ENCODE measurements at regions not wholly inside any gene's neighbourhood (a gene's known extent, or its start where the extent isn't known, plus 50 kb on each side); places are given as distances from the start of the nearest gene placed in this dataset.

DNA sequence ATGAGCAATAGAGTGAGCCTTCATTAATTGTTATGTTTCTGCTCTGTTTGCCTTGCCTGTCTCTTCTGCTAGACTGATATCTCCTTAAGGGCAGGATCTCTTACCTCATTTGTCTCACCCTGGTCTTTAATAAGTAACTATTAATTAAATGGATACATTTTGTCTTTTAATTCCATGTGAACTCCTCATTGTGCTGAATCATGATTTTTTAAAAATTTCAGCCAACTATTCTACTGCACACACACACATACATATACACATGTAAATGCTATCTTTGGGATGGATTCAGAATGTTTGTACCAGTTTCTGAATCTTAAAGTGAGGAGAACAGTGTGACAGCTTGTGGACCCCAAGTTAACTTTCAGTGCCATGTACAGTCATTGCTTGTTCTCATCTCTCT lies 731.1 kb upstream of the MAP3K7 start:
- H3K9me3 ChIP-seq (ENCODE audit: insufficient read depth, low read depth, low read length): no peaks in the 10 kb centered on the region
- no peak overlapping the region for H3K4me3 ChIP-seq (ENCODE audit: low read length)
- no peak overlapping the region for H3K27ac ChIP-seq (ENCODE audit: low read length)
- peaks cover 15% of the 10 kb centered on the region; the same call in 1 of the 2 replicates for H3K4me1 ChIP-seq (ENCODE audit: insufficient read depth, low read length)
- no peak overlapping the region for H3K9ac ChIP-seq (ENCODE audit: low read depth, low read length)
- no peaks in the 10 kb centered on the region for H3K36me3 ChIP-seq (ENCODE audit: insufficient read depth, low read depth, low read length)
- no peaks in the 10 kb centered on the region for H3K27me3 ChIP-seq (ENCODE audit: insufficient read depth, low read length)

- H3K27me3 ChIP-seq (ENCODE audit: insufficient read depth, low read length): no peaks in the 10 kb centered on the region
- no peak overlapping the region for H3K27ac ChIP-seq (ENCODE audit: low read length)
- H3K9ac ChIP-seq (ENCODE audit: low read depth, low read length): no peak overlapping the region
- no peak overlapping the region for H3K4me3 ChIP-seq (ENCODE audit: low read length)
- H3K4me1 ChIP-seq (ENCODE audit: insufficient read depth, low read length): peaks cover 15% of the 10 kb centered on the region; the same call in 1 of the 2 replicates
- no peaks in the 10 kb centered on the region for H3K36me3 ChIP-seq (ENCODE audit: insufficient read depth, low read depth, low read length)
- no peaks in the 10 kb centered on the region for H3K9me3 ChIP-seq (ENCODE audit: insufficient read depth, low read depth, low read length)
These were observed 730.5 kb upstream of the MAP3K7 start for GRCh38 chr6:91317247-91317835.

GRCh38 chr6:91310178-91310577 lies 723.3 kb upstream of the MAP3K7 start:
- Histone ChIP-seq H3K4me3 (ENCODE audit: low read length) (no peak overlapping the region), H3K4me1 (ENCODE audit: insufficient read depth, low read length) (no peaks in the 10 kb centered on the region), H3K36me3 (ENCODE audit: insufficient read depth, low read depth, low read length) (no peaks in the 10 kb centered on the region), H3K9me3 (ENCODE audit: insufficient read depth, low read depth, low read length) (no peaks in the 10 kb centered on the region), H3K27ac (ENCODE audit: low read length) (no peak overlapping the region), H3K27me3 (ENCODE audit: insufficient read depth, low read length) (no peaks in the 10 kb centered on the region; the same call in 1 of the 2 replicates), H3K9ac (ENCODE audit: low read depth, low read length) (no peak overlapping the region)

DNA sequence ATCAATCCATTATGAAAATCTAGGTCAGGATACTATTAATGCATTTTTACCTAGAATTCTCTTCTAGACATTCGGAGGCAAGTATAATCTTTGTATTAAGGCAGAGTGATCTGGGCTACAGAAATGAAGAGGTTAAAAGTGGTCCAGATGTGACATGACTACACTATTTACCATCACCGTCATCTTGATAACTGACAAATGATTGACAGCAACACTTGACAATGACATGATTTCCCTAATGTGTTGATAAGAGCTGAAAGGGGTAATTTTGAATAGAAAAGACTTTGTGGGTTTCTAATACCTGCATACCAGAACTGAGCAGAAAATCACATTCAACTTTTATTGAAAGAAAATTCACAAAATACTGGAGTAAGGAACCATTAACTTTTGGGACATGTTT lies 718.9 kb upstream of the MAP3K7 start:
- H3K27me3 ChIP-seq (ENCODE audit: insufficient read depth, low read length): peaks cover 26% of the 10 kb centered on the region
- no peaks in the 10 kb centered on the region for H3K4me1 ChIP-seq (ENCODE audit: insufficient read depth, low read length)
- H3K9ac ChIP-seq (ENCODE audit: low read depth, low read length): no peak overlapping the region
- no peak overlapping the region for H3K27ac ChIP-seq (ENCODE audit: low read length)
- H3K36me3 ChIP-seq (ENCODE audit: insufficient read depth, low read depth, low read length): no peaks in the 10 kb centered on the region
- H3K4me3 ChIP-seq (ENCODE audit: low read length): no peak overlapping the region
- H3K9me3 ChIP-seq (ENCODE audit: insufficient read depth, low read depth, low read length): no peaks in the 10 kb centered on the region

- peaks cover 38% of the 10 kb centered on the region for H3K27me3 ChIP-seq (ENCODE audit: insufficient read depth, low read length)
- no peak overlapping the region for H3K27ac ChIP-seq (ENCODE audit: low read length)
- H3K4me3 ChIP-seq (ENCODE audit: low read length): no peak overlapping the region
- no peaks in the 10 kb centered on the region for H3K9me3 ChIP-seq (ENCODE audit: insufficient read depth, low read depth, low read length)
- H3K36me3 ChIP-seq (ENCODE audit: insufficient read depth, low read depth, low read length): no peaks in the 10 kb centered on the region
- H3K4me1 ChIP-seq (ENCODE audit: insufficient read depth, low read length): peaks cover 4% of the 10 kb centered on the region; the same call in 1 of the 2 replicates
- H3K9ac ChIP-seq (ENCODE audit: low read depth, low read length): no peak overlapping the region
These were observed 717.6 kb upstream of the MAP3K7 start for GRCh38 chr6:91304521-91304920.

GRCh38 chr6:91303326-91303725 lies 716.5 kb upstream of the MAP3K7 start:
- Histone ChIP-seq H3K4me3 (ENCODE audit: low read length) (no peak overlapping the region), H3K9ac (ENCODE audit: low read depth, low read length) (no peak overlapping the region), H3K27ac (ENCODE audit: low read length) (no peak overlapping the region), H3K4me1 (ENCODE audit: insufficient read depth, low read length) (peaks cover 11% of the 10 kb centered on the region), H3K36me3 (ENCODE audit: insufficient read depth, low read depth, low read length) (no peaks in the 10 kb centered on the region), H3K27me3 (ENCODE audit: insufficient read depth, low read length) (peaks cover 50% of the 10 kb centered on the region), H3K9me3 (ENCODE audit: insufficient read depth, low read depth, low read length) (no peaks in the 10 kb centered on the region)

DNA sequence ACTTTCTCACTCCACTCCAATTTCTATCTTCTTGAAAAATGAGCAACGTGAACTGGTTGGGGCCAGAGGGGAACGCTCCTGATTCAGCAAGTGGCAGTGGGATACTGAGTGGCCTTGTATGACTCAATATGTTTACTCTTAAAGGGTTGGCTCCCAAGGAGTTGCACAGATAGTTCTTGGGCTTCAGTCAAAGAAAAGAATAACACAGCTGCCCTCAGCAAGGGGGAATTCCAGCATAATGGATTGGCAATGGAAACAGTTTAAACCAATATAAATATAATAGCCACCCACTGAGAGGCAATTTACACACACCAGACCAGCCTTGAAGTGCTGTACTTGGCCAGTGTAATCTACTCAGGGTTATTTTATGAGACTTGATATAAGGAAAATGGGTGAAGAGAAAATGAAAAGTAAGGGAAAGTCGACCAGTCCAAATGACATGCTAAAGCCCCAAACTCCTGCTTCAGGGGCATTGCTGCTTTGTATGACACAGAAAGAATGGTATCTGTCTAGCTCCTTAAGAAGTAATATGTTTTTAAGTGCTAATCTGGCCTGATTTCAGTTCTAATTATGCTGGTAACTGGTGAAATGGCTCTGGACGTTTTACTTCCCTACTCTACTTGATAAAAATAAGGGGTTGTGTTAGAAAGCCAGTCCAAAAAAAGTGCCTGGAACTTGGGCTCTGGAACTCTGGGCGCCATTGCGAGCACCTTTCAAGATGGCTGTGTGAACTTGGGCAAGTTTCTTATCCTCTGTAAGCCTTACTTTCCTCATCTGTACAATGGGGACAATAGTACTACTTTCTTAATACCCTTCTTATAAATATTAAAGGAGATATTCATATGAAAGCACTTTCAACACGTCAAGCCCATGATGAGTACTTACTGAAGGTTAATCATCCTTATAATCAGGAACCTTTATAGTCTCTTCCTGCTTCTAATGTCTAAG lies 712.9 kb upstream of the MAP3K7 start:
- peaks cover 85% of the 10 kb centered on the region for H3K27me3 ChIP-seq (ENCODE audit: insufficient read depth, low read length)
- H3K4me1 ChIP-seq (ENCODE audit: insufficient read depth, low read length): peaks cover 11% of the 10 kb centered on the region
- H3K9me3 ChIP-seq (ENCODE audit: insufficient read depth, low read depth, low read length): no peaks in the 10 kb centered on the region
- no peaks in the 10 kb centered on the region for H3K36me3 ChIP-seq (ENCODE audit: insufficient read depth, low read depth, low read length)
- peak overlapping the region; percentile 40 for H3K4me3 ChIP-seq (ENCODE audit: low read length)
- no peak overlapping the region for H3K27ac ChIP-seq (ENCODE audit: low read length)
- H3K9ac ChIP-seq (ENCODE audit: low read depth, low read length): no peak overlapping the region

GRCh38 chr6:91298543-91299145 lies 711.8 kb upstream of the MAP3K7 start:
- no peak overlapping the region for H3K27ac ChIP-seq (ENCODE audit: low read length)
- H3K4me1 ChIP-seq (ENCODE audit: insufficient read depth, low read length): peaks cover 11% of the 10 kb centered on the region
- H3K36me3 ChIP-seq (ENCODE audit: insufficient read depth, low read depth, low read length): no peaks in the 10 kb centered on the region
- no peaks in the 10 kb centered on the region for H3K9me3 ChIP-seq (ENCODE audit: insufficient read depth, low read depth, low read length)
- H3K27me3 ChIP-seq (ENCODE audit: insufficient read depth, low read length): peaks cover 96% of the 10 kb centered on the region
- H3K4me3 ChIP-seq (ENCODE audit: low read length): peak overlapping the region; percentile 40; the same call in 1 of the 2 replicates
- no peak overlapping the region for H3K9ac ChIP-seq (ENCODE audit: low read depth, low read length)

DNA sequence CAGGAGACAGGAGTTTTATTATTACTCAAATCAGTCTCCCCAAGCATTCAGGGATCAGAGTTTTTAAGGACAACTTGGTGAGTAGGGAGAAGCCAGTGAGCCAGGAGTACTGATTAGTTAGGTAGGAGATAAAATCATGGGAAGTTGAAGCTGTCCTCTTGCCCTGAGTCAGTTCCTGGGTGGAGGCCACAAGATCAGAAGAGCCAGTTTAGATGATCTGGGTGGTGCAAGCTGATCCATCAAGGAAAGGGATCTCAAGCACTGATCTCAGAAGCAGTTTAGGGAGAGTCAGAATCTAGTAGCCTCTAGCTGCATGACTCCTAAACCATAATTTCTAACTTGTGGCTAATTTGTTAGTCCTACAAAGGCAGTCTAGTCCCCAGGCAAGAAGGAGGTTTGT lies 706.5 kb upstream of the MAP3K7 start:
- H3K4me3 ChIP-seq (ENCODE audit: low read length): no peak overlapping the region
- H3K9me3 ChIP-seq (ENCODE audit: insufficient read depth, low read depth, low read length): no peaks in the 10 kb centered on the region
- peaks cover 98% of the 10 kb centered on the region for H3K27me3 ChIP-seq (ENCODE audit: insufficient read depth, low read length)
- H3K9ac ChIP-seq (ENCODE audit: low read depth, low read length): no peak overlapping the region
- no peaks in the 10 kb centered on the region for H3K36me3 ChIP-seq (ENCODE audit: insufficient read depth, low read depth, low read length)
- no peaks in the 10 kb centered on the region for H3K4me1 ChIP-seq (ENCODE audit: insufficient read depth, low read length)
- H3K27ac ChIP-seq (ENCODE audit: low read length): no peak overlapping the region

DNA sequence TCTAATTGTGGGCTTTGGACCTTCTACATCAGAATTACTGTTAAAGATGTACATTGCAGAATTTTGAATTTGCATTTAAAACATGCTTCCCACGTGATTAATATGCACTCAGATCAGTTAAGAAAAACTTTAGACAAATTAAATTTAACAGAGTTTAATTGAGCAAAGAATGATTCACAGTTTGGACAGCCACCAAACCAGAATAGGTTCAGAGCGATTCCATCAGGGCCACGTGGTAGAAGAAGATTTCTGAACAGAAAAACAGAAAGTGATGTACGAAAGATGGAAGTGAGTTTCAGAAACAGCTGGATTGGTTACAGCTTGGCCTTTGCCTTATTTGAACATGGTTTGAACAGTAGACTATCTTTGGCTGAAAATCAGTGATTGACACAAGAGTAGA lies 704.2 kb upstream of the MAP3K7 start:
- Histone ChIP-seq H3K4me3 (ENCODE audit: low read length) (no peak overlapping the region), H3K9ac (ENCODE audit: low read depth, low read length) (no peak overlapping the region), H3K36me3 (ENCODE audit: insufficient read depth, low read depth, low read length) (no peaks in the 10 kb centered on the region), H3K4me1 (ENCODE audit: insufficient read depth, low read length) (no peaks in the 10 kb centered on the region), H3K27ac (ENCODE audit: low read length) (no peak overlapping the region), H3K27me3 (ENCODE audit: insufficient read depth, low read length) (peaks cover 85% of the 10 kb centered on the region), H3K9me3 (ENCODE audit: insufficient read depth, low read depth, low read length) (no peaks in the 10 kb centered on the region)

DNA sequence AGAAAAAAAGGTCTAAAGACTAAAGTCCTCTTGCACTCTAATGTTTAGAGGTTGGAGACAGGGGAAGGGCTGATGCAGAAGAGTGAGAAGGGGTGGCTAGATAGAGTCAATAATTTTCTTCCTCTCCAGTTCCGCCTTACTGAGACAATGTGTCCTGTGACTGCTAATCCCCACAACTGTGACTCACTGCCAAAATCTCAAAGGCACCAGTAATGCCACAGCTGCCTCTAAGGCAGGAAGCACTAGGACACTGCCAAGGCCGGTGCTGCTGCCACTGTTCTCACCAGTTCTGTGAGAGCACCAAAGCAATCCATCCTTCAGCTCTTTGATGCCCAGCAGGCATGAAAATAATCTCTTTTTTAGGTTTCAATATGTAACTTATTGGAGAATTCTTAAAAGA lies 701.9 kb upstream of the MAP3K7 start:
- Histone ChIP-seq H3K27me3 (ENCODE audit: insufficient read depth, low read length) (peaks cover 62% of the 10 kb centered on the region), H3K27ac (ENCODE audit: low read length) (no peak overlapping the region), H3K4me3 (ENCODE audit: low read length) (no peak overlapping the region)

More for the DNA sequence above, 701.9 kb upstream of the MAP3K7 start:
- Histone ChIP-seq H3K36me3 (ENCODE audit: insufficient read depth, low read depth, low read length) (no peaks in the 10 kb centered on the region), H3K9ac (ENCODE audit: low read depth, low read length) (no peak overlapping the region), H3K4me1 (ENCODE audit: insufficient read depth, low read length) (no peaks in the 10 kb centered on the region), H3K9me3 (ENCODE audit: insufficient read depth, low read depth, low read length) (no peaks in the 10 kb centered on the region)
